Activated naive CD8-positive, alpha-beta T cell treated with anti-CD3 and anti-CD28 coated beads, Interleukin-2, amount 50 U/mL, for 24 hours (primary cell): ENCODE measurements at regions not wholly inside any gene's neighbourhood (a gene's known extent, or its start where the extent isn't known, plus 50 kb on each side); places are given as distances from the start of the nearest gene placed in this dataset.

ENCODE experiments used
- ATAC-seq: fragments of 150-1000 bp; cut with Tn5 transposase; one replicate; pipeline ENCODE4 v1.10.0; 2021
- DNase-seq: peaks from one replicate; pipeline ENCODE4 v3.0.0; 2021
- H3K27ac Mint-ChIP-seq: one replicate; pipeline ENCODE4 v1.8.0; 2021; ENCODE audit warnings: mild to moderate bottlenecking, mixed read lengths
- H3K27me3 Mint-ChIP-seq: one replicate; pipeline ENCODE4 v1.8.0; 2021; ENCODE audit warnings: mixed read lengths
- H3K36me3 Mint-ChIP-seq: one replicate; pipeline ENCODE4 v1.8.0; 2021; ENCODE audit warnings: low read depth, mixed read lengths
- H3K4me1 Mint-ChIP-seq: one replicate; pipeline ENCODE4 v1.8.0; 2021; ENCODE audit warnings: mixed read lengths
- H3K4me3 Mint-ChIP-seq: one replicate; pipeline ENCODE4 v1.8.0; 2021; ENCODE audit warnings: mild to moderate bottlenecking, moderate library complexity, mixed read lengths
- H3K9me3 Mint-ChIP-seq: one replicate; pipeline ENCODE4 v1.8.0; 2021; ENCODE audit warnings: mixed read lengths

- DNase-seq (no peak), ATAC-seq (no peak)
- no peaks in the 10 kb centered on the region for H3K27me3 Mint-ChIP-seq
- H3K4me1 Mint-ChIP-seq = no peaks in the 10 kb centered on the region
- no peak overlapping the region for H3K4me3 Mint-ChIP-seq
- no peaks in the 10 kb centered on the region for H3K36me3 Mint-ChIP-seq
- H3K27ac Mint-ChIP-seq = no peak overlapping the region
- H3K9me3 Mint-ChIP-seq = peaks cover 12% of the 10 kb centered on the region
Measured at GRCh38 chr4:187188741-187189140, 465.1 kb upstream of the FAT1 start.

- H3K4me1 Mint-ChIP-seq = no peaks in the 10 kb centered on the region
- no peak overlapping the region for H3K4me3 Mint-ChIP-seq
Measured at GRCh38 chr4:187190390-187190789, 466.7 kb upstream of the FAT1 start.

GRCh38 chr4:187191676-187192075, 468.0 kb upstream of the FAT1 start:
- no peak for DNase-seq
- no peak overlapping the region for H3K4me3 Mint-ChIP-seq
- no peaks in the 10 kb centered on the region for H3K36me3 Mint-ChIP-seq
- no peaks in the 10 kb centered on the region for H3K4me1 Mint-ChIP-seq
- H3K9me3 Mint-ChIP-seq = peaks cover 19% of the 10 kb centered on the region
- H3K27ac Mint-ChIP-seq = no peak overlapping the region
- no peaks in the 10 kb centered on the region for H3K27me3 Mint-ChIP-seq
- no peak for ATAC-seq

More at GRCh38 chr4:187190390-187190789, 466.7 kb upstream of the FAT1 start:
- Mint-ChIP-seq H3K36me3 (no peaks in the 10 kb centered on the region), H3K27ac (no peak overlapping the region), H3K9me3 (peaks cover 16% of the 10 kb centered on the region), H3K27me3 (no peaks in the 10 kb centered on the region)
- ATAC-seq = no peak
- DNase-seq = no peak

GRCh38 chr4:187192266-187192665, 468.6 kb upstream of the FAT1 start:
- no peak overlapping the region for H3K4me3 Mint-ChIP-seq
- no peaks in the 10 kb centered on the region for H3K27me3 Mint-ChIP-seq
- no peak overlapping the region for H3K27ac Mint-ChIP-seq
- DNase-seq = no peak
- peaks cover 22% of the 10 kb centered on the region for H3K9me3 Mint-ChIP-seq
- H3K36me3 Mint-ChIP-seq = no peaks in the 10 kb centered on the region
- no peaks in the 10 kb centered on the region for H3K4me1 Mint-ChIP-seq
- no peak for ATAC-seq

- no peak for DNase-seq
- Mint-ChIP-seq H3K4me3 (no peak overlapping the region), H3K27ac (no peak overlapping the region), H3K36me3 (no peaks in the 10 kb centered on the region), H3K4me1 (no peaks in the 10 kb centered on the region), H3K27me3 (no peaks in the 10 kb centered on the region), H3K9me3 (peaks cover 16% of the 10 kb centered on the region)
- ATAC-seq = no peak
Measured at GRCh38 chr4:187193141-187193540, 469.5 kb upstream of the FAT1 start.

DNA sequence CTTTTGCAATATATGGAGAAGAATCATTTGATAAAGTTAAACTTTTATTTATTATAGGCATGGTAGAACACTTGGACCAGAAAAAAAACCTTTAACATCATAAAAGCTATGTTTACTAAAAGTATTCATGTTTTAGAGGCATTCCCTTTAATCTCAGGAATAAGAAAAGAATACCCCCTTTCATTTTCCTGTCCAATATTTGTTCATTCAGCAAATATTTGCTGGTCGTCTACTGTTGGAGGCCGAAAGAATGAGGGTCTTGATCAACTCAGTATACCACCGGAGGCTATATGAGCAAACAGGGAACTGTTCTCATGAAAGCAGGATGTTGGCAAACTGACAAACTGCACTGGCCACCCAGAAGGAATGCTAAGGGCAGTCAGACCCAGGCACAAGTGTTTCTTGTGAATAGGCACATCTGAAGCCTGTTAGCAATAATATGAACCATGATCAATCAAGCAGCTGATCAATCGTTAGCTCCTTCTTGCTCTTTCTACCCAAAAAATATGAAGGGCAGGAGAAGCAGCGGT, 480.8 kb upstream of the FAT1 start:
- peaks cover 16% of the 10 kb centered on the region for H3K9me3 Mint-ChIP-seq
- no peaks in the 10 kb centered on the region for H3K36me3 Mint-ChIP-seq
- no peak overlapping the region for H3K27ac Mint-ChIP-seq
- DNase-seq (no peak), ATAC-seq (no peak)
- H3K27me3 Mint-ChIP-seq = no peaks in the 10 kb centered on the region
- no peaks in the 10 kb centered on the region for H3K4me1 Mint-ChIP-seq
- H3K4me3 Mint-ChIP-seq = no peak overlapping the region

DNA sequence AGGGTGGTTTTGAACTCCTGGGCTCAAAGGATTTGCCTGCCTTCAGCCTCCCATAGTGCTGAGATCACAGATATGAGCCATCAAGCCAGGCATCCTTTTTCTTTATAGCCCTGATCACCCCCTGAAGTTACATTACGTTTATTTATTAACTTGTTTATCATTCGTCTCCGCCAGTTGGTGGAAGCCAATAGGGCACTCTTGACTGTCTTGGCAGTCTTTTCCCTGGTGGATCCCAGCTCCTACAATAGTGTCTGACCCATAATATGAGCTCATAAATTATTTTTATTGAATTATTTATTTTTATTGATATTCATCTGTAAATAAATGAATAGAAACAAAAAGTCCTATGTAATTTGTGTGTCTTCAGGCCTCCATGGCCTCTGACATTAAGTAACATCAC, 484.3 kb upstream of the FAT1 start:
- Mint-ChIP-seq H3K9me3 (peaks cover 21% of the 10 kb centered on the region), H3K27me3 (no peaks in the 10 kb centered on the region), H3K4me3 (no peak overlapping the region), H3K4me1 (no peaks in the 10 kb centered on the region), H3K27ac (no peak overlapping the region), H3K36me3 (no peaks in the 10 kb centered on the region)
- DNase-seq (no peak), ATAC-seq (no peak)

DNA sequence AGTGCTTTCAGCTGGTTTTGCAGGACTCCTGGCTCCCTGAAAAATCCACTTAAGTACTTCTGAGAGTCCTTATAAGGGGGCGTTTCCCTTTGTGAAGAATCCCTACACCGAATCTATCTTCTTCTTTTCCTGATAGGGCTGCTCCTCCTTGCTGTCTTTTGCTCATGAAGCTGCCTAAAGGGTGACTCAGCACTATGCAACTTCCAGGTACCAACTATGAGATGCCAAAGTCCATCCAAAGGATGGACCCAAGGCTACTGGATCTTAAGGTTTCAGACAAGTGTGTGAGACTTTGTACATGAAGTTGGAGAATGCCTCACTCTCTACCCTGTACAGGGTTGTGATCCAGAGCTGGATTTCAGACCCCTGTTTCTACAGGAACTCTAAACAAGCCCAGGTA, 485.0 kb upstream of the FAT1 start:
- H3K4me3 Mint-ChIP-seq = no peak overlapping the region
- H3K4me1 Mint-ChIP-seq = no peaks in the 10 kb centered on the region
- no peak for DNase-seq
- H3K36me3 Mint-ChIP-seq = no peaks in the 10 kb centered on the region
- ATAC-seq = no peak
- no peaks in the 10 kb centered on the region for H3K27me3 Mint-ChIP-seq
- H3K9me3 Mint-ChIP-seq = peaks cover 21% of the 10 kb centered on the region
- no peak overlapping the region for H3K27ac Mint-ChIP-seq

DNA sequence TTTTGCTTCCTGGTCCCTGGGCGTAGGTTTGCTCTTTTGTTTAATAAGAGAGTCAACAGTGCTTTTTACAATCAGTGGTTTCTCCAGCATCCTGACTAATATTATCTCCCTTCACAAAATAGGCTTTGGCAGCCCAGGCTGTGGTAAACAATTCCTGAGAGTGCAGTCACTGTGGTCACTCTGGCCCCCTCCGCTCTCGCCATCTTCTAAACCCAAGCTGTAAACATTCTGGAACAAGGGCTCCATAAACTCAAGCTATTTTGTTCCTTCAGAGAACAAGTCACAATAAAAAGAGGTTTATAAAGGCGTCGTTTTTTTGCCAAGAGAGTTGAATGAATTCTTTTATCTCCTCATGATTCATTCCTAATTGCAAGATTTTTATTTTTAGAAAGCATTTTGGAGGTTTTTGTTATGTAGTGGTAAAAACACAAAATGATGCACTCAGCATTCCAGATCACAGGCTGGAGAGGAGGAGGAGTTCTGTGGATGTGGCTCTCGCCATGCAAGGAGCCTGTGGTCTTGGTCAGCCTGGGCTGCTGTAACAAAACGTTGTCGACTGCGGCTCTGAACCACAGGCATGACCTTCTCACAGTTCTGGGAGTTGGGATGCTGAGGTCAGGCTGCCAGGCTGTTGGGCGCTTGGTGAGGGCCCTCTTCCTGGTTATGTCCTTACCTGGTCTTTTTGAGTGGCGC, 486.4 kb upstream of the FAT1 start:
- Mint-ChIP-seq H3K36me3 (no peaks in the 10 kb centered on the region), H3K4me3 (no peak overlapping the region), H3K4me1 (no peaks in the 10 kb centered on the region), H3K9me3 (peaks cover 17% of the 10 kb centered on the region), H3K27ac (no peak overlapping the region), H3K27me3 (no peaks in the 10 kb centered on the region)
- DNase-seq (no peak), ATAC-seq (no peak)

DNA sequence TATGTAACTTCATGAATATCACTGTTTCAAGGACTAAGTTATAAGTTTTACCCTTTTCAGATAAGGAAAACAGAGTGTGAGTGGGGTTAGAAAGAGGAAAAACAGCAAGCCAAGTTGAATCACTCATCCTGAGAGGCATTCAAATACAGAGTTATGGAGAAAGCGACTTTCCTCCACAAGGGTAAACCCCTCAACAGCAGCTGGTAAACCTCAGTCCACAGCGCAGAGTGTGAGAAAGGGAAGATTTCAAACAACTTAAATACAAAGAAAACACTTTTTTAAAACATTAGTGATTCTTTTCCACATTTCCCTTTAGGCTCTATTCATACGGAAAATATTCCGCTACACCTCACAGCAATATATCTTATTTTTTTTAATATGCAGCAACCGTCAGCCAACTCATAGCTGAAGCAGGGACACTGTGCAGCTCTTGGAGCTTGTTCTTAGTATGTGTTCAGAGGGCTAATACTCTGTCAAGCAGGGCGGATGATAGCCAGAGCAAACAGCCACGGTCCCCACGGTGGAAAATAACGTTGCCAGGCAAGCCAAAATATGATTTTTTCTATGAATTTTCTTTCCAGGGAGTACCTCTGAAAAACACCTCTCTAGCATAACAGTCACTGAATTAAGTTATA, 488.9 kb upstream of the FAT1 start:
- Mint-ChIP-seq H3K36me3 (no peaks in the 10 kb centered on the region), H3K4me1 (no peaks in the 10 kb centered on the region), H3K9me3 (peaks cover 23% of the 10 kb centered on the region), H3K27me3 (no peaks in the 10 kb centered on the region), H3K4me3 (no peak overlapping the region), H3K27ac (no peak overlapping the region)
- no peak for ATAC-seq
- no peak for DNase-seq

GRCh38 chr4:187215438-187215837, 491.8 kb upstream of the FAT1 start:
- no peaks in the 10 kb centered on the region for H3K27me3 Mint-ChIP-seq
- no peak overlapping the region for H3K4me3 Mint-ChIP-seq
- no peaks in the 10 kb centered on the region for H3K4me1 Mint-ChIP-seq
- no peak overlapping the region for H3K27ac Mint-ChIP-seq
- DNase-seq = no peak
- H3K9me3 Mint-ChIP-seq = peaks cover 20% of the 10 kb centered on the region
- no peaks in the 10 kb centered on the region for H3K36me3 Mint-ChIP-seq
- ATAC-seq = no peak

GRCh38 chr4:187218705-187219245, 495.1 kb upstream of the FAT1 start:
- peaks cover 14% of the 10 kb centered on the region for H3K9me3 Mint-ChIP-seq
- no peak overlapping the region for H3K4me3 Mint-ChIP-seq
- no peak for ATAC-seq
- no peaks in the 10 kb centered on the region for H3K4me1 Mint-ChIP-seq
- no peak overlapping the region for H3K27ac Mint-ChIP-seq
- H3K27me3 Mint-ChIP-seq = no peaks in the 10 kb centered on the region
- no peak for DNase-seq
- H3K36me3 Mint-ChIP-seq = no peaks in the 10 kb centered on the region

DNA sequence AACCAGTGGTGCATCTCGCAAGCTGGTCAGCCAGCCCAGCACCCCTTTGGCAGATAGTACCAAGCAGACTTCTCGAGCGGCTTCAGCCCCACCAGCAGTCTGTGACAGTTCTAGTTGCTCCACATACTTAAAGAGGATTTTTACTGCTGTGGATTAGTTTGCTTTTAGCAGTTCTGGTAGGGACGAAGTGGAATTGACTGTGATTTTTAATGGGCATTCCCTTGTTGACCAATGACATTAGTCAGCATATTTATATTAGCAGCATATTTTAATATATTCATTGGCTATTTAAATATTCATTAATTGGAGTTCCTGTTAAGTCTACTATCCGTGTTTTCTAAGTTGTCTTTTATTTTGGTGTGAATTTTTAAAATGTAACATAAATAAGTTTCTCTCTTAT, 500.9 kb upstream of the FAT1 start:
- no peaks in the 10 kb centered on the region for H3K27me3 Mint-ChIP-seq
- DNase-seq (no peak), ATAC-seq (no peak)
- no peak overlapping the region for H3K4me3 Mint-ChIP-seq
- no peaks in the 10 kb centered on the region for H3K36me3 Mint-ChIP-seq
- H3K9me3 Mint-ChIP-seq = peaks cover 26% of the 10 kb centered on the region
- H3K4me1 Mint-ChIP-seq = no peaks in the 10 kb centered on the region
- no peak overlapping the region for H3K27ac Mint-ChIP-seq

GRCh38 chr4:187227907-187228704, 504.4 kb upstream of the FAT1 start:
- ATAC-seq (no peak), DNase-seq (no peak)
- no peaks in the 10 kb centered on the region for H3K4me1 Mint-ChIP-seq
- no peaks in the 10 kb centered on the region for H3K27me3 Mint-ChIP-seq
- peaks cover 24% of the 10 kb centered on the region for H3K9me3 Mint-ChIP-seq
- no peak overlapping the region for H3K4me3 Mint-ChIP-seq
- H3K36me3 Mint-ChIP-seq = no peaks in the 10 kb centered on the region
- no peak overlapping the region for H3K27ac Mint-ChIP-seq

DNA sequence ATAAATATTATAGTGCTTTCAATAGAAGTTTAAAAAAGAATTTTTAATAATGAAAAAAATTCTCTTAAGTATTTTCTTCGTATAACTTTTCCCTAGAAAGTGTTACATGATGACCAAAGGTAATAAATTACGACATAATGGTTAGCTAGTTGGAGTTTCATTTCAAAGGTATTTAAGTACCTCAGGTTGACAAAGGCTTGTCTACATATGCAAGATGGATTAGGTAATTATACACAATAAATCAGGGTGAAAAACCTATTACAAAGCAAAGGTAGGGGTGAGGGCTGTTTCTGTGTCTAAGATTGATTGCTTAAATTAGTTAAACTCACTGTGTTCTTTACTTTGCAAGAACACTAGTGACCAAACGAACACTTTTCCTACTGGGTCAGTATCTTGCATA, 508.5 kb upstream of the FAT1 start:
- Mint-ChIP-seq H3K4me3 (no peak overlapping the region), H3K4me1 (no peaks in the 10 kb centered on the region), H3K27ac (no peak overlapping the region), H3K27me3 (no peaks in the 10 kb centered on the region), H3K9me3 (peaks cover 14% of the 10 kb centered on the region), H3K36me3 (no peaks in the 10 kb centered on the region)
- ATAC-seq (no peak), DNase-seq (no peak)
